Progenitor cell of endocrine pancreas (in vitro differentiated cells): ENCODE measurements at regions not wholly inside any gene's neighbourhood (a gene's known extent, or its start where the extent isn't known, plus 50 kb on each side); places are given as distances from the start of the nearest gene placed in this dataset.
A peak's percentile ranks its signal among the peaks of the same experiment; 100 is the strongest.

Source experiments
- DNase-seq: peaks from one replicate; pipeline ENCODE4 v3.0.0; 2021; ENCODE audit warnings: low spot score; ENCODE audit not compliant: unreplicated experiment
- H3K27ac Mint-ChIP-seq: 2 replicates; pipeline ENCODE4 v1.8.0; 2021; ENCODE audit warnings: mild to moderate bottlenecking, moderate library complexity, mixed read lengths
- H3K27me3 Mint-ChIP-seq: 2 replicates; pipeline ENCODE4 v1.8.0; 2021; ENCODE audit warnings: mixed read lengths
- H3K36me3 Mint-ChIP-seq: 2 replicates; pipeline ENCODE4 v1.8.0; 2022; ENCODE audit warnings: mixed read lengths; ENCODE audit not compliant: insufficient read depth
- H3K4me1 Mint-ChIP-seq: 2 replicates; pipeline ENCODE4 v1.8.0; 2021; ENCODE audit warnings: low read depth, mixed read lengths
- H3K4me3 Mint-ChIP-seq: 2 replicates; pipeline ENCODE4 v1.8.0; 2021; ENCODE audit warnings: low read depth, mild to moderate bottlenecking, moderate library complexity, mixed read lengths
- H3K9me3 Mint-ChIP-seq: 2 replicates; pipeline ENCODE4 v1.8.0; 2021; ENCODE audit warnings: low read depth, mixed read lengths
- TF ChIP-seq, protein P1 (sequence below): fragments of 200-600 bp; sonication (generic); IDR thresholded peaks from one replicate; pipeline ENCODE4 v1.5.0; 2021; ENCODE audit warnings: antibody characterized with exemption, mild to moderate bottlenecking; ENCODE audit not compliant: unreplicated experiment

DNA sequence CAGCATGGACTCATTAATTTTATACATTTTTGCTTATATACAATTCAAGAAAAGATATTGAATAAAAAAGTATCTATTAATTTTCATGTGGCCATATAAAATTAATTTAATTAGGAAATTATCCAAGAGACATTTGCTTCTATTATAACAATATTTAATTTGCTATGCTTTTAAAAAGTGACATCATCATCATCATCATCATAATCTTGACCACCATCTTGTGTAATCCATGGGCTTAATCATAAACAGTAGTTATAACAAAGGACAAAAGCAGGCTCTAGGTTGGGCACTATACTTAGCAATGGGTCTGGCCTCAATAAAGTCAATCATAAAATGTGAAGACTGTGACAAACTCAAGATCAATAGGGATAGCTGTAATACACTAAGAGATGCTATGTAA lies 1031.6 kb downstream of the SLITRK1 start:
- Mint-ChIP-seq H3K9me3 (no peaks in the 10 kb centered on the region), H3K4me3 (no peak overlapping the region), H3K4me1 (no peaks in the 10 kb centered on the region), H3K27ac (no peak overlapping the region), H3K36me3 (no peaks in the 10 kb centered on the region), H3K27me3 (no peaks in the 10 kb centered on the region)
- DNase-seq, result no peak
- TF ChIP-seq, protein P1, sequence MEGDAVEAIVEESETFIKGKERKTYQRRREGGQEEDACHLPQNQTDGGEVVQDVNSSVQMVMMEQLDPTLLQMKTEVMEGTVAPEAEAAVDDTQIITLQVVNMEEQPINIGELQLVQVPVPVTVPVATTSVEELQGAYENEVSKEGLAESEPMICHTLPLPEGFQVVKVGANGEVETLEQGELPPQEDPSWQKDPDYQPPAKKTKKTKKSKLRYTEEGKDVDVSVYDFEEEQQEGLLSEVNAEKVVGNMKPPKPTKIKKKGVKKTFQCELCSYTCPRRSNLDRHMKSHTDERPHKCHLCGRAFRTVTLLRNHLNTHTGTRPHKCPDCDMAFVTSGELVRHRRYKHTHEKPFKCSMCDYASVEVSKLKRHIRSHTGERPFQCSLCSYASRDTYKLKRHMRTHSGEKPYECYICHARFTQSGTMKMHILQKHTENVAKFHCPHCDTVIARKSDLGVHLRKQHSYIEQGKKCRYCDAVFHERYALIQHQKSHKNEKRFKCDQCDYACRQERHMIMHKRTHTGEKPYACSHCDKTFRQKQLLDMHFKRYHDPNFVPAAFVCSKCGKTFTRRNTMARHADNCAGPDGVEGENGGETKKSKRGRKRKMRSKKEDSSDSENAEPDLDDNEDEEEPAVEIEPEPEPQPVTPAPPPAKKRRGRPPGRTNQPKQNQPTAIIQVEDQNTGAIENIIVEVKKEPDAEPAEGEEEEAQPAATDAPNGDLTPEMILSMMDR, result no peak

- no peak overlapping the region for H3K27ac Mint-ChIP-seq
These were observed 1033.5 kb downstream of the SLITRK1 start for GRCh38 chr13:82848766-82849165.

DNA sequence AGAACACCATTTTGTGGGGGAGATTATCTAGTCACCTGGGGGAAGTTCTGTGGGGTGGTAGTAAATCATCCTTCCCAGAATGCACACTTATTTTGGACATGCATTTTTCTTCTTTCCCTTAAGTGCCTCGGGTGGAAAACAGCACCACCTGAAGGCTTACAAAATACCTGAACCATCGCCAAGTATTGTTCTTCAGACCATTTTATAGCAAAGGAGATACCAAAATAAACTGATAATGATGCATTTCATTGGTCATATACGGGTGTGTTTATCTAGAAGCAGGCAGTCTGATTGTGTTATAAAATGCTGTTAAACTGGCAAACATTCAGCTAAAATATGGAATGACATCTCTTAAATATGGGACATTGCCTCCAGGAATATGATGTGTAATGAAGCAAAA lies 1034.7 kb downstream of the SLITRK1 start:
- no peak for DNase-seq
- H3K27ac Mint-ChIP-seq, result no peak overlapping the region
- H3K4me3 Mint-ChIP-seq, result no peak overlapping the region
- no peaks in the 10 kb centered on the region for H3K9me3 Mint-ChIP-seq
- no peaks in the 10 kb centered on the region for H3K4me1 Mint-ChIP-seq
- no peaks in the 10 kb centered on the region for H3K36me3 Mint-ChIP-seq
- H3K27me3 Mint-ChIP-seq, result peaks cover under 1% of the 10 kb centered on the region
- TF ChIP-seq, protein P1, result peak; percentile 15

More at GRCh38 chr13:82848766-82849165, 1033.5 kb downstream of the SLITRK1 start:
- Mint-ChIP-seq H3K36me3 (no peaks in the 10 kb centered on the region), H3K4me3 (no peak overlapping the region), H3K4me1 (no peaks in the 10 kb centered on the region), H3K9me3 (no peaks in the 10 kb centered on the region), H3K27me3 (no peaks in the 10 kb centered on the region)
- DNase-seq, result no peak
- TF ChIP-seq, protein P1, result no peak

DNA sequence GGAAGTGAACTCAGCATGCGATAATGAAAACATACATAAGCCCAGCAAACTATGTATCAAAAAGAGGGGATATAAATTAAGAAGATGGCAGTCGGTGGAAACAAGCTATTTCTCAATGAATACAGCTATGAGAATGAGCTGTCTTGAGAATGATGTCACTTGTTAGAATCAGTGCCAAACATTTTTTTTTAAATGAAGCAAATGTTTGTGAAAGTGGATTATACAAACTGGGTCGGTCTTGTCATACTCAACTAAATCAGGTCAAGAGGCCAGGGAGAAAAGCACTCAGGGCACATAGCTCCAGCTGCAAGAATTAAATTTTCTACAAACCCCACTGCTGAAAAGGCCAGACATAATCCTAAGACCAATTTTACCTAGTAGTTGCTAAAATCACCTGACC lies 1048.4 kb downstream of the SLITRK1 start:
- Mint-ChIP-seq H3K9me3 (peaks cover 8% of the 10 kb centered on the region), H3K36me3 (peaks cover 1% of the 10 kb centered on the region), H3K27ac (no peak overlapping the region), H3K27me3 (peaks cover 3% of the 10 kb centered on the region), H3K4me1 (peaks cover 3% of the 10 kb centered on the region), H3K4me3 (no peak overlapping the region)
- no peak for DNase-seq
- TF ChIP-seq, protein P1, result no peak

- Mint-ChIP-seq H3K4me1 (peaks cover 3% of the 10 kb centered on the region), H3K4me3 (no peak overlapping the region), H3K36me3 (no peaks in the 10 kb centered on the region), H3K27ac (no peak overlapping the region), H3K27me3 (no peaks in the 10 kb centered on the region), H3K9me3 (no peaks in the 10 kb centered on the region)
- DNase-seq, result no peak
- TF ChIP-seq, protein P1, result no peak
These were observed 1053.2 kb downstream of the SLITRK1 start for GRCh38 chr13:82829040-82829439.
